ENCODE measurements at regions not wholly inside any gene's neighbourhood (a gene's known extent, or its start where the extent isn't known, plus 50 kb on each side); places are given as distances from the start of the nearest gene placed in this dataset.

DNA sequence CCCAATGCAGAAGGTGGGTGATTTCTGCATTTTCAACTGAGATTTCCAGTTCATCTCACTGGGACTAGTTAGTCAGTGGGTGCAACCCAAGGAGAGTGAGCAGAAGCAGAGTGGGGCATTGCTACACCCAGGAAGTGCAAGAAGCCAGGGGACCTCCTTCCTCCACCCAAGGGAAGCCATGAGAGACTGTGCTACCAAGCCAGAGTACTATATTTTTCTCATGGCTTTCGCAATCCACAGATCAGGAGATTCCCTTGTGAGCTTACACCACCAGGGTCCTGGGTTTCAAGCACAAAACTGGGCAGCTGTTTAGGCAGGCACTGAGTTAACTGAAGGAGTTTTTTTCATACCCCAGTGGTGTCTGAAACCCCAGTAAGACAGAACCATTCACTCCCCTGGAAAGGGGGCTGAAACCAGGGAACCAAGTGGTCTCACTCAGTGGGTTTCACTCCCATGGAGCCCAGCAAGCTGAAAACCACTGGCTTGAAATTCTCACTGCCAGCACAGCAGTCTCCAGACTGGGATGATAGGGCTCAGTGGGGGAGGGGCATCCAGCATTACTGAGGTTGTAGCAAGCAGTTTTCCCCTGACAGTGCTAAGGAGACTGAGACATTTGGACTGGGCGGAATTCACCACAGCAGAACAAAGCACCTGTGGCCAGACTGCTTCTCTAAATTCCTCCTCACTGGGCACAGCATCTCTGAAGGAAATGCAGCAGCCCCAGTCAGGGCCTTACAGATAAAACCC lies 903.4 kb downstream of the TECRL start (continued):
- TF ChIP-seq, protein P1, sequence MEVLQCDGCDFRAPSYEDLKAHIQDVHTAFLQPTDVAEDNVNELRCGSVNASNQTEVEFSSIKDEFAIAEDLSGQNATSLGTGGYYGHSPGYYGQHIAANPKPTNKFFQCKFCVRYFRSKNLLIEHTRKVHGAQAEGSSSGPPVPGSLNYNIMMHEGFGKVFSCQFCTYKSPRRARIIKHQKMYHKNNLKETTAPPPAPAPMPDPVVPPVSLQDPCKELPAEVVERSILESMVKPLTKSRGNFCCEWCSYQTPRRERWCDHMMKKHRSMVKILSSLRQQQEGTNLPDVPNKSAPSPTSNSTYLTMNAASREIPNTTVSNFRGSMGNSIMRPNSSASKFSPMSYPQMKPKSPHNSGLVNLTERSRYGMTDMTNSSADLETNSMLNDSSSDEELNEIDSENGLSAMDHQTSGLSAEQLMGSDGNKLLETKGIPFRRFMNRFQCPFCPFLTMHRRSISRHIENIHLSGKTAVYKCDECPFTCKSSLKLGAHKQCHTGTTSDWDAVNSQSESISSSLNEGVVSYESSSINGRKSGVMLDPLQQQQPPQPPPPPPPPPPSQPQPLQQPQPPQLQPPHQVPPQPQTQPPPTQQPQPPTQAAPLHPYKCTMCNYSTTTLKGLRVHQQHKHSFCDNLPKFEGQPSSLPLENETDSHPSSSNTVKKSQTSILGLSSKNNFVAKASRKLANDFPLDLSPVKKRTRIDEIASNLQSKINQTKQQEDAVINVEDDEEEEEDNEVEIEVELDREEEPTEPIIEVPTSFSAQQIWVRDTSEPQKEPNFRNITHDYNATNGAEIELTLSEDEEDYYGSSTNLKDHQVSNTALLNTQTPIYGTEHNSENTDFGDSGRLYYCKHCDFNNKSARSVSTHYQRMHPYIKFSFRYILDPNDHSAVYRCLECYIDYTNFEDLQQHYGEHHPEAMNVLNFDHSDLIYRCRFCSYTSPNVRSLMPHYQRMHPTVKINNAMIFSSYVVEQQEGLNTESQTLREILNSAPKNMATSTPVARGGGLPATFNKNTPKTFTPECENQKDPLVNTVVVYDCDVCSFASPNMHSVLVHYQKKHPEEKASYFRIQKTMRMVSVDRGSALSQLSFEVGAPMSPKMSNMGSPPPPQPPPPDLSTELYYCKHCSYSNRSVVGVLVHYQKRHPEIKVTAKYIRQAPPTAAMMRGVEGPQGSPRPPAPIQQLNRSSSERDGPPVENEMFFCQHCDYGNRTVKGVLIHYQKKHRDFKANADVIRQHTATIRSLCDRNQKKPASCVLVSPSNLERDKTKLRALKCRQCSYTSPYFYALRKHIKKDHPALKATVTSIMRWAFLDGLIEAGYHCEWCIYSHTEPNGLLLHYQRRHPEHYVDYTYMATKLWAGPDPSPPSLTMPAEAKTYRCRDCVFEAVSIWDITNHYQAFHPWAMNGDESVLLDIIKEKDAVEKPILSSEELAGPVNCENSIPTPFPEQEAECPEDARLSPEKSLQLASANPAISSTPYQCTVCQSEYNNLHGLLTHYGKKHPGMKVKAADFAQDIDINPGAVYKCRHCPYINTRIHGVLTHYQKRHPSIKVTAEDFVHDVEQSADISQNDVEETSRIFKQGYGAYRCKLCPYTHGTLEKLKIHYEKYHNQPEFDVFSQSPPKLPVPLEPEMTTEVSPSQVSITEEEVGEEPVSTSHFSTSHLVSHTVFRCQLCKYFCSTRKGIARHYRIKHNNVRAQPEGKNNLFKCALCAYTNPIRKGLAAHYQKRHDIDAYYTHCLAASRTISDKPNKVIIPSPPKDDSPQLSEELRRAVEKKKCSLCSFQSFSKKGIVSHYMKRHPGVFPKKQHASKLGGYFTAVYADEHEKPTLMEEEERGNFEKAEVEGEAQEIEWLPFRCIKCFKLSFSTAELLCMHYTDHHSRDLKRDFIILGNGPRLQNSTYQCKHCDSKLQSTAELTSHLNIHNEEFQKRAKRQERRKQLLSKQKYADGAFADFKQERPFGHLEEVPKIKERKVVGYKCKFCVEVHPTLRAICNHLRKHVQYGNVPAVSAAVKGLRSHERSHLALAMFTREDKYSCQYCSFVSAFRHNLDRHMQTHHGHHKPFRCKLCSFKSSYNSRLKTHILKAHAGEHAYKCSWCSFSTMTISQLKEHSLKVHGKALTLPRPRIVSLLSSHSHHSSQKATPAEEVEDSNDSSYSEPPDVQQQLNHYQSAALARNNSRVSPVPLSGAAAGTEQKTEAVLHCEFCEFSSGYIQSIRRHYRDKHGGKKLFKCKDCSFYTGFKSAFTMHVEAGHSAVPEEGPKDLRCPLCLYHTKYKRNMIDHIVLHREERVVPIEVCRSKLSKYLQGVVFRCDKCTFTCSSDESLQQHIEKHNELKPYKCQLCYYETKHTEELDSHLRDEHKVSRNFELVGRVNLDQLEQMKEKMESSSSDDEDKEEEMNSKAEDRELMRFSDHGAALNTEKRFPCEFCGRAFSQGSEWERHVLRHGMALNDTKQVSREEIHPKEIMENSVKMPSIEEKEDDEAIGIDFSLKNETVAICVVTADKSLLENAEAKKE (CRISPR knock-in tag; IDR thresholded peaks at IDR 0.05) = no peak
- no peak for TF ChIP-seq CREB1 (CRISPR knock-in tag; IDR thresholded peaks at IDR 0.05; ENCODE audit: low read depth)
- TF ChIP-seq STAT1 (IDR thresholded peaks at IDR 0.05; ENCODE audit: unreplicated experiment) = no peak
- no peak for TF ChIP-seq POLR2AphosphoS5 (IDR thresholded peaks at IDR 0.05; ENCODE audit: low read depth)
- TF ChIP-seq ZNF114 (CRISPR knock-in tag; IDR thresholded peaks at IDR 0.05) = no peak
- no peak for TF ChIP-seq NANOG (IDR thresholded peaks at IDR 0.05; ENCODE audit: borderline replicate concordance)
- no peak for TF ChIP-seq EZH2 (IDR thresholded peaks at IDR 0.05; ENCODE audit: low read depth, unreplicated experiment)
- TF ChIP-seq EZH2phosphoT487 (IDR thresholded peaks at IDR 0.05; ENCODE audit: unreplicated experiment) = no peak
- TF ChIP-seq, protein P2, sequence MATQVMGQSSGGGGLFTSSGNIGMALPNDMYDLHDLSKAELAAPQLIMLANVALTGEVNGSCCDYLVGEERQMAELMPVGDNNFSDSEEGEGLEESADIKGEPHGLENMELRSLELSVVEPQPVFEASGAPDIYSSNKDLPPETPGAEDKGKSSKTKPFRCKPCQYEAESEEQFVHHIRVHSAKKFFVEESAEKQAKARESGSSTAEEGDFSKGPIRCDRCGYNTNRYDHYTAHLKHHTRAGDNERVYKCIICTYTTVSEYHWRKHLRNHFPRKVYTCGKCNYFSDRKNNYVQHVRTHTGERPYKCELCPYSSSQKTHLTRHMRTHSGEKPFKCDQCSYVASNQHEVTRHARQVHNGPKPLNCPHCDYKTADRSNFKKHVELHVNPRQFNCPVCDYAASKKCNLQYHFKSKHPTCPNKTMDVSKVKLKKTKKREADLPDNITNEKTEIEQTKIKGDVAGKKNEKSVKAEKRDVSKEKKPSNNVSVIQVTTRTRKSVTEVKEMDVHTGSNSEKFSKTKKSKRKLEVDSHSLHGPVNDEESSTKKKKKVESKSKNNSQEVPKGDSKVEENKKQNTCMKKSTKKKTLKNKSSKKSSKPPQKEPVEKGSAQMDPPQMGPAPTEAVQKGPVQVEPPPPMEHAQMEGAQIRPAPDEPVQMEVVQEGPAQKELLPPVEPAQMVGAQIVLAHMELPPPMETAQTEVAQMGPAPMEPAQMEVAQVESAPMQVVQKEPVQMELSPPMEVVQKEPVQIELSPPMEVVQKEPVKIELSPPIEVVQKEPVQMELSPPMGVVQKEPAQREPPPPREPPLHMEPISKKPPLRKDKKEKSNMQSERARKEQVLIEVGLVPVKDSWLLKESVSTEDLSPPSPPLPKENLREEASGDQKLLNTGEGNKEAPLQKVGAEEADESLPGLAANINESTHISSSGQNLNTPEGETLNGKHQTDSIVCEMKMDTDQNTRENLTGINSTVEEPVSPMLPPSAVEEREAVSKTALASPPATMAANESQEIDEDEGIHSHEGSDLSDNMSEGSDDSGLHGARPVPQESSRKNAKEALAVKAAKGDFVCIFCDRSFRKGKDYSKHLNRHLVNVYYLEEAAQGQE (IDR thresholded peaks at IDR 0.05; ENCODE audit: unreplicated experiment) = no peak
- TF ChIP-seq JUNB (IDR thresholded peaks at IDR 0.05; ENCODE audit: unreplicated experiment) = no peak
- TF ChIP-seq, protein P3, sequence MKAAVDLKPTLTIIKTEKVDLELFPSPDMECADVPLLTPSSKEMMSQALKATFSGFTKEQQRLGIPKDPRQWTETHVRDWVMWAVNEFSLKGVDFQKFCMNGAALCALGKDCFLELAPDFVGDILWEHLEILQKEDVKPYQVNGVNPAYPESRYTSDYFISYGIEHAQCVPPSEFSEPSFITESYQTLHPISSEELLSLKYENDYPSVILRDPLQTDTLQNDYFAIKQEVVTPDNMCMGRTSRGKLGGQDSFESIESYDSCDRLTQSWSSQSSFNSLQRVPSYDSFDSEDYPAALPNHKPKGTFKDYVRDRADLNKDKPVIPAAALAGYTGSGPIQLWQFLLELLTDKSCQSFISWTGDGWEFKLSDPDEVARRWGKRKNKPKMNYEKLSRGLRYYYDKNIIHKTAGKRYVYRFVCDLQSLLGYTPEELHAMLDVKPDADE (IDR thresholded peaks at IDR 0.05) = no peak
- no peak for TF ChIP-seq ZNF331 (CRISPR knock-in tag; IDR thresholded peaks at IDR 0.05; ENCODE audit: low read depth)
